Fibroblast of lung (primary cell): ENCODE measurements at regions not wholly inside any gene's neighbourhood (a gene's known extent, or its start where the extent isn't known, plus 50 kb on each side); places are given as distances from the start of the nearest gene placed in this dataset.

Experiments used
- DNase-seq, 2 donors: peaks; one replicate each; pipeline versions ENCODE4 v3.0.0 to v3.0.0-alpha.2; 2010; ENCODE audit warnings: low read depth in 2 of 2
- H2AFZ ChIP-seq: 2 replicates; pipeline ENCODE4 v1.5.1; 2012; ENCODE audit warnings: low read length, control low read depth, inconsistent platforms
- H3K27ac ChIP-seq: 2 replicates; pipeline ENCODE4 v1.5.1; 2011; ENCODE audit warnings: low read length, control low read depth; ENCODE audit not compliant: insufficient read depth
- H3K27me3 ChIP-seq: 2 replicates; pipeline ENCODE4 v1.5.1; 2011; ENCODE audit warnings: mild to moderate bottlenecking, low read length; ENCODE audit not compliant: control insufficient read depth, insufficient read depth
- H3K36me3 ChIP-seq: 2 replicates; pipeline ENCODE4 v1.5.1; 2011; ENCODE audit warnings: low read length; ENCODE audit not compliant: control insufficient read depth, insufficient read depth
- H3K4me1 ChIP-seq: 2 replicates; pipeline ENCODE4 v1.5.1; 2011; ENCODE audit warnings: low read length; ENCODE audit not compliant: control insufficient read depth, insufficient read depth; ENCODE audit errors: extremely low read depth
- H3K4me2 ChIP-seq: 2 replicates; pipeline ENCODE4 v1.5.1; 2011; ENCODE audit warnings: low read length, control low read depth; ENCODE audit not compliant: insufficient read depth; ENCODE audit errors: extremely low read depth
- H3K4me3 ChIP-seq, 4 experiments: fragments of 200-600 bp in 1 of 4; sonication (generic) in 1 of 4; replicated peaks in 1 of 4; 2 replicates each; pipeline ENCODE4 v1.5.1; 2011 to 2016; ENCODE audit warnings: low read length in 4 of 4, low read depth in 3 of 4, mild to moderate bottlenecking in 3 of 4, control low read depth in 2 of 4, inconsistent platforms in 1 of 4, mixed read lengths in 1 of 4; ENCODE audit not compliant: insufficient read depth in 1 of 4; ENCODE audit errors: control extremely low read depth in 1 of 4
- H3K79me2 ChIP-seq: 2 replicates; pipeline ENCODE4 v1.5.1; 2012; ENCODE audit warnings: mild to moderate bottlenecking, low read length, inconsistent platforms; ENCODE audit not compliant: control insufficient read depth, insufficient read depth
- H3K9ac ChIP-seq: 2 replicates; pipeline ENCODE4 v1.5.1; 2011; ENCODE audit warnings: mild to moderate bottlenecking, low read length, control low read depth; ENCODE audit not compliant: insufficient read depth
- H3K9me3 ChIP-seq: 2 replicates; pipeline ENCODE4 v1.5.1; 2012; ENCODE audit warnings: low read depth, low read length; ENCODE audit not compliant: control insufficient read depth, insufficient read depth
- H4K20me1 ChIP-seq: 2 replicates; pipeline ENCODE4 v1.5.1; 2011; ENCODE audit warnings: low read length; ENCODE audit not compliant: control insufficient read depth, insufficient read depth; ENCODE audit errors: extremely low read depth
- CTCF ChIP-seq, 2 donors: IDR thresholded peaks in 1 of 2; conservative IDR thresholded peaks in 1 of 2; 1 replicate in 1 of 2; 2 replicates in 1 of 2; pipeline ENCODE4 v1.5.1; 2011 to 2012; ENCODE audit warnings: low read length in 2 of 2, control low read depth in 1 of 2, inconsistent platforms in 1 of 2, low read depth in 1 of 2, mild to moderate bottlenecking in 1 of 2
- EZH2 ChIP-seq: IDR thresholded peaks from 2 replicates; pipeline ENCODE4 v1.5.1; 2012; ENCODE audit warnings: low read length, control low read depth, mild to moderate bottlenecking; ENCODE audit errors: missing control alignments

DNA sequence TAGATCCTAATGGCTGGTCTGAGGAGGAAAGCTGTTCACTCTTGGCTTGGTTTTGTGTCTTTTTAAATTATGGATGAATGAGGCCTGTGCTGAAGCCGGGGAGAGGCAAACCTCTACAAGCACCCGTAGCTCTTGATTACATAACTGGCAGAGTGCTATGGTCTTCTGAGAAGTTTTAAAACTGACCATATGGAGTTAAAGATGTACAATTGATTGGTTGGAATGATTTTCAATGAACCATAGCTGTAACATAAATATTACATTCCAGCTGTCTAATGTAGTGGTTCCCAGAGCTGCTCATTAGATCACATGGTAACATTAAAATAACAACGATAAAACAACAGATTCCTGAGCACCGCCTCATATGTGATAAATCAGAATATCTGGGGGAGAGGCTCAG lies 71.1 kb upstream of the MAP4K3 start:
- Histone ChIP-seq H4K20me1 (no peaks in the 10 kb centered on the region), H3K9me3 (no peaks in the 10 kb centered on the region), H3K9ac (no peak overlapping the region), H3K27me3 (no peaks in the 10 kb centered on the region), H3K79me2 (no peaks in the 10 kb centered on the region), H3K4me1 (peaks cover 60% of the 10 kb centered on the region), H3K36me3 (no peaks in the 10 kb centered on the region), H3K4me2 (peak overlapping the region; percentile 7), H3K4me3 (no peak overlapping the region), H2AFZ (no peak overlapping the region), H3K27ac (peak overlapping the region; percentile 74)
- no peak for TF ChIP-seq CTCF (conservative IDR thresholded peaks at IDR 0.05 in 1 of 2, IDR thresholded peaks at IDR 0.05 in 1 of 2; ENCODE audit: low read depth in 1 of 2, low read length in 2 of 2)
- DNase-seq = peak; percentile 75 to 84

- DNase-seq = no peak
- H3K4me3 ChIP-seq = no peak overlapping the region
- TF ChIP-seq EZH2 = no peak
- TF ChIP-seq CTCF (conservative IDR thresholded peaks at IDR 0.05 in 1 of 2, IDR thresholded peaks at IDR 0.05 in 1 of 2; ENCODE audit: low read depth in 1 of 2, low read length in 2 of 2) = no peak
- H4K20me1 ChIP-seq = no peaks in the 10 kb centered on the region
- H3K27me3 ChIP-seq = no peaks in the 10 kb centered on the region
- no peak overlapping the region for H3K4me2 ChIP-seq
- H3K79me2 ChIP-seq = no peaks in the 10 kb centered on the region
- no peaks in the 10 kb centered on the region for H3K36me3 ChIP-seq
- H3K4me1 ChIP-seq = peaks cover 56% of the 10 kb centered on the region
- H3K9me3 ChIP-seq = no peaks in the 10 kb centered on the region
- no peak overlapping the region for H3K9ac ChIP-seq
- no peak overlapping the region for H2AFZ ChIP-seq
- peak overlapping the region; percentile 49 for H3K27ac ChIP-seq
Measured at GRCh38 chr2:39510140-39510539, 73.1 kb upstream of the MAP4K3 start.

DNA sequence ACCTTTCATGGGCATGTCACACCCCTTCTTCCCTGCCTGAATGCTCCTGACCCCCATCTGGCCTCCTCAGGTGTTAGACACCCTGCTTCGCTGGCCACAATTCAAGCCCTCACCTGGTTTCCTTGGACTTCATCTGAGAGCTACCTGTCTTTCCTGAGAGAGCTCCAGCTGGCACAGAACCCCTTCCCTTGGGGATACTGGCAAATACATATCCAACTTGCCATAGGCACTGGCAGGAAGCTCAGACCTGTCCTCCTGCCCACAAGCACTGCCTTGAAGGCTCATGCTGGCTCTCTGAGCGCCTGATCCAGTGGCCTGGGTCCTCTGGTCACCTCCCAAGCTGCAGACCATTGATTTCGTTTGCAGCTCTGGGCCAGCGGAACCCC lies 74.1 kb upstream of the MAP4K3 start:
- peak overlapping the region; percentile 9 for H3K27ac ChIP-seq
- peaks cover 50% of the 10 kb centered on the region for H3K4me1 ChIP-seq
- TF ChIP-seq EZH2 = no peak
- no peak for TF ChIP-seq CTCF (conservative IDR thresholded peaks at IDR 0.05 in 1 of 2, IDR thresholded peaks at IDR 0.05 in 1 of 2; ENCODE audit: low read depth in 1 of 2, low read length in 2 of 2)
- no peak for DNase-seq
- H3K9ac ChIP-seq = no peak overlapping the region
- H4K20me1 ChIP-seq = no peaks in the 10 kb centered on the region
- H3K4me2 ChIP-seq = no peak overlapping the region
- H3K27me3 ChIP-seq = no peaks in the 10 kb centered on the region
- H3K36me3 ChIP-seq = no peaks in the 10 kb centered on the region
- no peaks in the 10 kb centered on the region for H3K9me3 ChIP-seq
- H2AFZ ChIP-seq = no peak overlapping the region
- no peak overlapping the region for H3K4me3 ChIP-seq
- H3K79me2 ChIP-seq = no peaks in the 10 kb centered on the region
